K562 (cell line): ENCODE measurements at regions not wholly inside any gene's neighbourhood (a gene's known extent, or its start where the extent isn't known, plus 50 kb on each side); places are given as distances from the start of the nearest gene placed in this dataset.
"Not testable (repeated sequence)": the region's sequence is repeated elsewhere in the genome, so short reads cannot be mapped to it uniquely, and the experiment has no call there.

ENCODE experiments used
- ATAC-seq: fragments of 200-7000 bp; cut with Tn5 transposase; 3 replicates; pipeline ENCODE4 v1.9.1; 2020; ENCODE audit warnings: moderate library complexity
- BruUV-seq: library from RNA; stranded (reverse); fragments of 400-500 nt; replicated peaks from 2 replicates; lab custom pipeline; 2021; lab: Mats Ljungman, UMichigan
- CTCF ChIA-PET: fragments of 300-600 bp; formaldehyde crosslinking; extraction: SDS; loops from one replicate; lab custom pipeline; 2021; ENCODE audit warnings: low intra/inter-chr PET ratio; lab: Yijun Ruan, JAX
- POLR2A ChIA-PET: fragments of 300-600, 350-650 bp; sonication (Branson Sonifier 250); formaldehyde crosslinking; extraction: SDS; loops from one replicate; lab custom pipeline; 2021; ENCODE audit warnings: antibody characterized with exemption, inconsistent platforms; lab: Yijun Ruan, JAX
- DNase-seq, 4 experiments: peaks; one replicate each; pipeline versions ENCODE4 v3.0.0 to v3.0.0-alpha.2; 2011 to 2018; ENCODE audit warnings: low spot score in 3 of 4, mixed read lengths in 3 of 4; ENCODE audit errors: extremely low read depth in 1 of 4
- FAIRE-seq: peaks from 2 replicates; lab custom pipeline; 2011; peaks lifted over from hg19 to GRCh38; lab: Jason Lieb, UNC
- H2AFZ ChIP-seq: 2 replicates; pipeline ENCODE4 v1.6.0; 2011; ENCODE audit warnings: low read depth, low read length, control low read depth, inconsistent platforms
- H3K27ac ChIP-seq: fragments of 200-600 bp; 3 replicates; pipeline ENCODE4 v1.8.0; 2011; ENCODE audit warnings: low read depth, mild to moderate bottlenecking, control low read depth, inconsistent platforms, low read length, moderate library complexity, mixed read lengths; ENCODE audit errors: extremely low read depth
- H3K27me3 ChIP-seq, 2 experiments: fragments of 300-600 bp in 1 of 2; 2 replicates in 1 of 2; 3 replicates in 1 of 2; pipeline versions ENCODE4 v1.6.0 to v1.8.0; 2011; ENCODE audit warnings: inconsistent platforms in 2 of 2, low read length in 2 of 2, mild to moderate bottlenecking in 1 of 2, mixed read lengths in 1 of 2, moderate library complexity in 1 of 2; ENCODE audit not compliant: control insufficient read depth in 2 of 2, insufficient read depth in 2 of 2
- H3K36me3 ChIP-seq: fragments of 300-600 bp; 3 replicates; pipeline ENCODE4 v1.8.0; 2011; ENCODE audit warnings: mild to moderate bottlenecking, low read length, inconsistent platforms; ENCODE audit not compliant: control insufficient read depth, insufficient read depth
- H3K4me1 ChIP-seq, 2 experiments: fragments of 200-600 bp in 1 of 2; replicated peaks in 1 of 2; 2 replicates in 1 of 2; 3 replicates in 1 of 2; pipeline versions ENCODE4 v1.5.1 to v1.8.0; 2011; ENCODE audit warnings: inconsistent platforms in 2 of 2, low read length in 2 of 2, mild to moderate bottlenecking in 1 of 2, mixed read lengths in 1 of 2, moderate library complexity in 1 of 2; ENCODE audit not compliant: control insufficient read depth in 2 of 2, insufficient read depth in 2 of 2
- H3K4me2 ChIP-seq: 2 replicates; pipeline ENCODE4 v1.6.1; 2011; ENCODE audit warnings: low read length, control low read depth, inconsistent platforms, mixed read lengths; ENCODE audit not compliant: insufficient read depth
- H3K4me3 ChIP-seq: fragments of 200-600 bp; sonication (generic), shearing (Covaris generic); 2 replicates; pipeline ENCODE4 v1.5.1; 2016; ENCODE audit warnings: control low read depth, inconsistent platforms
- H3K79me2 ChIP-seq: fragments of 200-600 bp; 3 replicates; pipeline ENCODE4 v1.8.0; 2011; ENCODE audit warnings: low read length, inconsistent platforms; ENCODE audit not compliant: control insufficient read depth, insufficient read depth
- H3K9ac ChIP-seq, 2 experiments: 2 replicates each; pipeline versions ENCODE4 v1.6.0 to v1.6.1; 2011; ENCODE audit warnings: low read depth in 2 of 2, low read length in 2 of 2, control low read depth in 1 of 2, inconsistent platforms in 1 of 2, mild to moderate bottlenecking in 1 of 2, mixed read lengths in 1 of 2; ENCODE audit not compliant: insufficient read depth in 1 of 2
- H3K9me1 ChIP-seq: one replicate; pipeline ENCODE4 v1.6.0; 2011; ENCODE audit warnings: inconsistent platforms, mild to moderate bottlenecking, low read length, moderate library complexity; ENCODE audit not compliant: control insufficient read depth, insufficient read depth
- H3K9me3 ChIP-seq: replicated peaks from 2 replicates; pipeline ENCODE4 v1.5.1; 2011; ENCODE audit warnings: low read depth, low read length, inconsistent platforms; ENCODE audit not compliant: control insufficient read depth, insufficient read depth
- H4K20me1 ChIP-seq: replicated peaks from 2 replicates; pipeline ENCODE4 v1.6.1; 2011; ENCODE audit warnings: low read length, inconsistent platforms, mixed read lengths; ENCODE audit not compliant: control insufficient read depth, insufficient read depth
- KAT8 ChIP-seq: fragments of 450-650 bp; IDR thresholded peaks from 2 replicates; pipeline ENCODE4 v1.6.1; 2016; ENCODE audit warnings: low read depth, mild to moderate bottlenecking
- ZNF146 ChIP-seq: IDR thresholded peaks from one replicate; pipeline ENCODE4 v1.6.1; 2018; ENCODE audit warnings: missing compliant biosample characterization; ENCODE audit not compliant: unreplicated experiment
- WGBS: fragments of 100-300 bp; shearing (Covaris generic); methylation state at CpG from one replicate; pipeline ENCODE4 v1.1.6; 2016; ENCODE audit warnings: low coverage, mixed read lengths; ENCODE audit not compliant: insufficient coverage; ENCODE audit errors: missing lambda C conversion rate; 5-methylcytosine and 5-hydroxymethylcytosine counted together
- in situ Hi-C: fragments of 300-500 bp; cut with MboI; formaldehyde crosslinking; loops from 4 replicates; pipeline ENCODE4 v1.15.0; 2018; ENCODE audit warnings: inconsistent platforms, mixed read lengths
- intact Hi-C: fragments of 100-400 bp; cut with micrococcal nuclease; formaldehyde crosslinking; loops from 2 replicates; pipeline ENCODE4 v1.14.2; 2022
- TF ChIP-seq, protein P1 (sequence below): IDR thresholded peaks from 2 replicates; pipeline ENCODE4 v1.6.1; 2016; ENCODE audit warnings: missing genetic modification characterization, missing compliant biosample characterization

DNA sequence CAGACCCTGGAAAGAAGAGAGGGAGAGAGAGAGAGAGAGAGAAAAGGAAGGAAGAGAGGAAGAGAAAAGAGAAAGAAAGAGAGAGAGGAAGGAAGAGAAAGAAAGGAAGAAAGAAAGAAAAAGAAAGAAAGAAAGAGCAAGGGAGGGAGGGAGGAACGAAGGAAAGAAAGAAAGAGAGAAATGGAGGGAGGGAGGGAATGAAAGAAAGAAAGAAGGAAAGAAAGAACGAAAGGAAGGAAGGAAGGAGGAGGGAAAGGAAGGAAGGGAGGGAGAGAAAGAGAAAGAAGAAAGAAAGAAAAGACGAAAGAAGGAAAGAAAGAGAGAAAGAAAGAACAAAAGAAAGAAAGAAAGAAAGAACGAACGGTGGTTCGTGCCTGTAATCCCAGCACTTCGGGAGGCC is 133.4 kb downstream of the HNRNPD start:
- Histone ChIP-seq H3K27me3 (peaks cover 2 to 5% of the 10 kb centered on the region in 2 experiments; a peak in 3 of 5 replicates), H3K4me2 (no peak overlapping the region), H3K79me2 (no peaks in the 10 kb centered on the region), H3K4me3 (no peak overlapping the region), H3K9ac (no peak overlapping the region), H3K9me1 (no peaks in the 10 kb centered on the region), H3K9me3 (no peaks in the 10 kb centered on the region), H4K20me1 (0 out of 2 replicates have a peak, but pooled peaks cover 3% of the 10 kb centered on the region), H3K4me1 (no peaks in the 10 kb centered on the region), H2AFZ (no peak overlapping the region), H3K27ac (no peak overlapping the region), H3K36me3 (no peaks in the 10 kb centered on the region)
- no TSS peak for BruUV-seq
- ChIA-PET POLR2A (no interaction called here), CTCF (no interaction called here)
- WGBS, result 5% methylated on average over 4 of the region's 7 CpGs
- ATAC-seq (no peak), FAIRE-seq (no peak), DNase-seq (no peak)
- no peak for TF ChIP-seq KAT8
- TF ChIP-seq, protein P1, sequence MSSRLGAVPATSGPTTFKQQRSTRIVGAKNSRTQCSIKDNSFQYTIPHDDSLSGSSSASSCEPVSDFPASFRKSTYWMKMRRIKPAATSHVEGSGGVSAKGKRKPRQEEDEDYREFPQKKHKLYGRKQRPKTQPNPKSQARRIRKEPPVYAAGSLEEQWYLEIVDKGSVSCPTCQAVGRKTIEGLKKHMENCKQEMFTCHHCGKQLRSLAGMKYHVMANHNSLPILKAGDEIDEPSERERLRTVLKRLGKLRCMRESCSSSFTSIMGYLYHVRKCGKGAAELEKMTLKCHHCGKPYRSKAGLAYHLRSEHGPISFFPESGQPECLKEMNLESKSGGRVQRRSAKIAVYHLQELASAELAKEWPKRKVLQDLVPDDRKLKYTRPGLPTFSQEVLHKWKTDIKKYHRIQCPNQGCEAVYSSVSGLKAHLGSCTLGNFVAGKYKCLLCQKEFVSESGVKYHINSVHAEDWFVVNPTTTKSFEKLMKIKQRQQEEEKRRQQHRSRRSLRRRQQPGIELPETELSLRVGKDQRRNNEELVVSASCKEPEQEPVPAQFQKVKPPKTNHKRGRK (tag), result peak; percentile 95
- intact Hi-C loops (no loop called here), in situ Hi-C loops (no loop called here)

DNA sequence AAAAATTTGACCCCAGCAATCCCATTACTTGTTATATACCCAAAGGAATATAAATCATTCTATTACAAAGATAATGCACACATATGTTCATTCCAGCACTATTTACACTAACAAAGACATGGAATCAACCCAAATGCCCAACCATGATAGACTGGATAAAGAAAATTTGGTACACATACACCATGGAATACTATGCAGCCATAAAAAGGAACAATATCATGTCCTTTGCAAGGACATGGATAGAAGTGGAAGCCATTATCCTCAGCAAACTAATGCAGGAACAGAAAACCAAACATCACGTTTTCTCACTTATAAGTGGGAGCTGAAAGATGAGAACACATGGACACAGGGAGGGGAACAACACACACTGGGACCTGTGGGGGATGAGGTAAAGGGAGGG is 136.6 kb downstream of the HNRNPD start:
- H3K36me3 ChIP-seq, H4K20me1 ChIP-seq, H3K4me1 ChIP-seq, BruUV-seq, H3K27ac ChIP-seq, intact Hi-C loops, H3K9me1 ChIP-seq, H2AFZ ChIP-seq, ATAC-seq, H3K9ac ChIP-seq, DNase-seq, H3K79me2 ChIP-seq, CTCF ChIA-PET, FAIRE-seq, in situ Hi-C loops, H3K9me3 ChIP-seq, POLR2A ChIA-PET, H3K4me3 ChIP-seq, H3K27me3 ChIP-seq, H3K4me2 ChIP-seq: not testable (repeated sequence)
- TF ChIP-seq ZNF146 (CRISPR knock-in tag), result peak; percentile 58
- WGBS, result 0% methylated on average over 1 of the region's 1 CpG
